HepG2 (cell line): ENCODE measurements at regions not wholly inside any gene's neighbourhood (a gene's known extent, or its start where the extent isn't known, plus 50 kb on each side); places are given as distances from the start of the nearest gene placed in this dataset.

ENCODE experiments used
- EP300 ChIP-seq, 3 experiments: sonication (generic) in 1 of 3; formaldehyde crosslinking in 1 of 3; IDR thresholded peaks; 2 replicates each; pipeline versions ENCODE4 v1.5.1 to v1.6.1; 2011 to 2020; ENCODE audit warnings: low read depth in 2 of 3, low read length in 2 of 3, borderline replicate concordance in 1 of 3, improper control_type of control experiment in 1 of 3, mild to moderate bottlenecking in 1 of 3, missing genetic modification reagents in 1 of 3, moderate library complexity in 1 of 3
- KAT7 ChIP-seq: IDR thresholded peaks from 2 replicates; pipeline ENCODE4 v1.6.1; 2018; ENCODE audit warnings: borderline replicate concordance, missing compliant biosample characterization
- NFIC ChIP-seq: IDR thresholded peaks from 2 replicates; pipeline ENCODE4 v1.6.1; 2012; ENCODE audit warnings: mild to moderate bottlenecking, low read length, inconsistent platforms
- TF ChIP-seq, protein P1 (sequence below): sonication (generic); formaldehyde crosslinking; IDR thresholded peaks from 2 replicates; pipeline ENCODE4 v1.8.0; 2022; ENCODE audit warnings: mild to moderate bottlenecking, missing genetic modification reagents, borderline replicate concordance

DNA sequence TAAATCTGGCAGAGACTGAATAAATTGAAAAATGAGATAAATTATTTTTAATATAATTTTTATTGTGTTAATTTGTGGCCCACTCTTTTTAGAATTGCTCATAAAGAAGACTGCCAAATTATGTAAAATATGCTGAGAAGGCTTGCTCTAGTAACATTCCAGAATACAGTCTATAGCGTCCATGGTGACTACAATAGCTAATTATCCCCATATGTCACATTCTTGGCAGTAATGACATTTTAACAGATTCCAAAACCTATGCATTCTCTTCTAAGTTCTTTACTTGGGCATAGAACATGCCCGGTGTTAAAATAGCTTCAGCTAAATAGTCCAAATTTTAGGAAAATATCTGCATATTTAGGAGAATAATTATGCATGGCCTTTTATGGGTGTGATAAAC is 697.0 kb upstream of the SEMA6A start:
- TF ChIP-seq, protein P1, sequence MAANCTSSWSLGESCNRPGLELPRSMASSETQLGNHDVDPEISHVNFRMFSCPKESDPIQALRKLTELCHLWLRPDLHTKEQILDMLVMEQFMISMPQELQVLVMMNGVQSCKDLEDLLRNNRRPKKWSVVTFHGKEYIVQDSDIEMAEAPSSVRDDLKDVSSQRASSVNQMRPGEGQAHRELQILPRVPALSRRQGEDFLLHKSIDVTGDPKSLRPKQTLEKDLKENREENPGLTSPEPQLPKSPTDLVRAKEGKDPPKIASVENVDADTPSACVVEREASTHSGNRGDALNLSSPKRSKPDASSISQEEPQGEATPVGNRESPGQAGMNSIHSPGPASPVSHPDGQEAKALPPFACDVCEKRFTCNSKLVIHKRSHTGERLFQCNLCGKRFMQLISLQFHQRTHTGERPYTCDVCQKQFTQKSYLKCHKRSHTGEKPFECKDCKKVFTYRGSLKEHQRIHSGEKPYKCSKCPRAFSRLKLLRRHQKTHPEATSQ = no peak
- no peak for TF ChIP-seq KAT7
- no peak for TF ChIP-seq NFIC
- no peak for TF ChIP-seq EP300 (IDR thresholded peaks at IDR 0.05; ENCODE audit: low read depth in 2 of 2, low read length in 2 of 2)
- TF ChIP-seq EP300 (CRISPR knock-in tag; IDR thresholded peaks at IDR 0.05; ENCODE audit: borderline replicate concordance) = no peak
